Pancreas (tissue), 10 donors: ENCODE measurements at regions not wholly inside any gene's neighbourhood (a gene's known extent, or its start where the extent isn't known, plus 50 kb on each side); places are given as distances from the start of the nearest gene placed in this dataset.

Experiments
- ATAC-seq, 4 donors: fragments of 200-7000 bp; cut with Tn5 transposase; one replicate each; pipeline versions ENCODE4 v1.8.0 to v1.9.1; 2020; ENCODE audit warnings: mild to moderate bottlenecking in 4 of 4, moderate library complexity in 4 of 4
- DNase-seq, 6 donors: peaks; one replicate each; pipeline ENCODE4 v3.0.0-alpha.2; 2020
- FAIRE-seq: peaks from 2 replicates; lab custom pipeline; 2012; peaks lifted over from hg19 to GRCh38; lab: Jason Lieb, UNC
- H3K27ac ChIP-seq, 4 donors: fragments of 200-600 bp; sonication (generic); 1 replicate in 3 of 4; 2 replicates in 1 of 4; pipeline versions ENCODE4 v1.5.0 to v1.8.0; 2020
- H3K27me3 ChIP-seq, 4 donors: fragments of 200-600 bp; one replicate each; pipeline ENCODE4 v1.8.0; 2021
- H3K36me3 ChIP-seq, 3 donors: fragments of 200-600 bp; sonication (generic) in 1 of 3; one replicate each; pipeline versions ENCODE4 v1.5.0 to v1.8.0; 2020 to 2021
- H3K4me1 ChIP-seq, 3 donors: fragments of 200-600 bp; one replicate each; pipeline ENCODE4 v1.8.0; 2021
- H3K4me3 ChIP-seq, 4 donors: fragments of 200-600 bp; sonication (generic) in 2 of 4; one replicate each; pipeline versions ENCODE4 v1.5.0 to v1.8.0; 2020 to 2021
- H3K9me3 ChIP-seq, 4 donors: fragments of 200-600 bp; one replicate each; pipeline ENCODE4 v1.8.0; 2021
- CTCF ChIP-seq, 4 donors: fragments of 200-600 bp; sonication (generic) in 3 of 4; IDR thresholded peaks; one replicate each; pipeline versions ENCODE4 v1.5.0 to v1.8.0; 2021; ENCODE audit warnings: antibody characterized with exemption in 4 of 4
- WGBS, 2 donors: extraction: QIAGEN DNeasy Blood & Tissue Kit; methylation state at CpG; one replicate each; pipeline ENCODE4 v1.1.7; 2013; 5-methylcytosine and 5-hydroxymethylcytosine counted together
- intact Hi-C, 3 donors: fragments of 100-400 bp; cut with DNase I; formaldehyde crosslinking; loops; one replicate each; pipeline versions ENCODE4 v1.11.1 to v1.14.2; 2022
- donor health status: healthy with polysubstance abuse.
- donor health status: DM: no; HTN: no; CAD: no; lungs with moderate emphysema.
- donor health status: DM: no; HTN: no; CAD: no.
- donor health status: control.
- donor health status: control.
- donor health status: Bipolar disorder and iron deficiency.
- donor health status: DM: yes; HTN: yes; CAD: no.
- donor health status: DM: no; HTN: no; CAD: no.
- donor health status: DM: no; HTN: no; CAD: no.
- donor health status: DM: yes; HTN: yes; CAD: no.

GRCh38 chr1:187283984-187284383, 455.2 kb downstream of the PLA2G4A start:
- ATAC-seq (no peak), DNase-seq (no peak), FAIRE-seq (no peak)
- Histone ChIP-seq H3K4me3 (no peak overlapping the region), H3K27ac (no peak overlapping the region), H3K9me3 (no peaks in the 10 kb centered on the region), H3K4me1 (no peaks in the 10 kb centered on the region), H3K27me3 (no peaks in the 10 kb centered on the region), H3K36me3 (no peaks in the 10 kb centered on the region)
- intact Hi-C loops = no loop called here
- TF ChIP-seq CTCF (IDR thresholded peaks at IDR 0.05) = no peak
- 42 to 57% methylated on average over 1 of the region's 1 CpG for WGBS, 2 donors

- DNase-seq (no peak), ATAC-seq (no peak), FAIRE-seq (no peak)
- TF ChIP-seq CTCF (IDR thresholded peaks at IDR 0.05) = no peak
- Histone ChIP-seq H3K4me3 (no peak overlapping the region), H3K27ac (no peak overlapping the region), H3K9me3 (no peaks in the 10 kb centered on the region), H3K36me3 (no peaks in the 10 kb centered on the region), H3K4me1 (no peaks in the 10 kb centered on the region), H3K27me3 (no peaks in the 10 kb centered on the region)
- intact Hi-C loops = no loop called here
- WGBS, 2 donors = 71 to 76% methylated on average over 3 of the region's 3 CpGs
These were observed 465.9 kb downstream of the PLA2G4A start for GRCh38 chr1:187294421-187295201.

GRCh38 chr1:187300081-187300480, 471.3 kb downstream of the PLA2G4A start:
- Histone ChIP-seq H3K27me3 (no peaks in the 10 kb centered on the region), H3K27ac (no peak overlapping the region), H3K36me3 (no peaks in the 10 kb centered on the region), H3K9me3 (no peaks in the 10 kb centered on the region), H3K4me3 (no peak overlapping the region), H3K4me1 (no peaks in the 10 kb centered on the region)
- intact Hi-C loops = no loop called here
- WGBS, 2 donors = 8 to 13% methylated on average over 2 of the region's 2 CpGs
- ATAC-seq = no peak
- no peak for TF ChIP-seq CTCF (IDR thresholded peaks at IDR 0.05)
- FAIRE-seq = no peak
- no peak for DNase-seq

- Histone ChIP-seq H3K4me1 (no peaks in the 10 kb centered on the region), H3K9me3 (no peaks in the 10 kb centered on the region), H3K27me3 (no peaks in the 10 kb centered on the region), H3K4me3 (no peak overlapping the region), H3K27ac (no peak overlapping the region), H3K36me3 (no peaks in the 10 kb centered on the region)
- DNase-seq (no peak), FAIRE-seq (no peak), ATAC-seq (no peak)
- no peak for TF ChIP-seq CTCF (IDR thresholded peaks at IDR 0.05)
- WGBS, 2 donors = 49 to 51% methylated on average over 6 of the region's 6 CpGs
- intact Hi-C loops = no loop called here
These were observed 478.1 kb downstream of the PLA2G4A start for GRCh38 chr1:187306710-187307415.
